ENCODE measurements at regions not wholly inside any gene's neighbourhood (a gene's known extent, or its start where the extent isn't known, plus 50 kb on each side); places are given as distances from the start of the nearest gene placed in this dataset.

DNA sequence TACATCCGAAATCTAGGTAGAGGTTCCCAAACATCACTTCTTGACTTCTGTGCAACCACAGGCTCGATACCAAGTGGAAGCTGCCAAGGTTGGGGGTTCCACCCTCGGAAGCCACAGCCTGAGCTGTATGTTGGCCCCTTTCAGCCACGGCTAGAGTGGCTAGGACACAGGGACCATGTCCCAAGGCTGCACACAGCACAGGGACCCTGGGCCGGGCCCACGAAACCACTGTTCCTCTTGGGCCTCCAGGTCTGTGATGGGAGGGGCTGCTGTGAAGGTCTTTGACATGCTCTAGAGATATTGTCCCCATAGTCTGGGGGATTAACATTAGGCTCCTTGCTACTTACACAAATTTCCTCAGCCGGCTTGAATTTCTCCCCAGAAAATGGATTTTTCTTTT lies 460.6 kb downstream of the ISL1 start:
- Histone ChIP-seq H3K36me3 (no peaks in the 10 kb centered on the region), H3K27ac (no peak overlapping the region), H3K9me3 (no peaks in the 10 kb centered on the region), H3K4me3 (no peak overlapping the region), H3K4me1 (no peaks in the 10 kb centered on the region), H3K27me3 (no peaks in the 10 kb centered on the region)
- peak in 1 of 4 donors; percentile 62 for DNase-seq
- TF ChIP-seq, protein P1, sequence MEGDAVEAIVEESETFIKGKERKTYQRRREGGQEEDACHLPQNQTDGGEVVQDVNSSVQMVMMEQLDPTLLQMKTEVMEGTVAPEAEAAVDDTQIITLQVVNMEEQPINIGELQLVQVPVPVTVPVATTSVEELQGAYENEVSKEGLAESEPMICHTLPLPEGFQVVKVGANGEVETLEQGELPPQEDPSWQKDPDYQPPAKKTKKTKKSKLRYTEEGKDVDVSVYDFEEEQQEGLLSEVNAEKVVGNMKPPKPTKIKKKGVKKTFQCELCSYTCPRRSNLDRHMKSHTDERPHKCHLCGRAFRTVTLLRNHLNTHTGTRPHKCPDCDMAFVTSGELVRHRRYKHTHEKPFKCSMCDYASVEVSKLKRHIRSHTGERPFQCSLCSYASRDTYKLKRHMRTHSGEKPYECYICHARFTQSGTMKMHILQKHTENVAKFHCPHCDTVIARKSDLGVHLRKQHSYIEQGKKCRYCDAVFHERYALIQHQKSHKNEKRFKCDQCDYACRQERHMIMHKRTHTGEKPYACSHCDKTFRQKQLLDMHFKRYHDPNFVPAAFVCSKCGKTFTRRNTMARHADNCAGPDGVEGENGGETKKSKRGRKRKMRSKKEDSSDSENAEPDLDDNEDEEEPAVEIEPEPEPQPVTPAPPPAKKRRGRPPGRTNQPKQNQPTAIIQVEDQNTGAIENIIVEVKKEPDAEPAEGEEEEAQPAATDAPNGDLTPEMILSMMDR (IDR thresholded peaks at IDR 0.05): no peak
- ATAC-seq: no peak
- intact Hi-C loops (cut with DNase I): no loop called here

- H3K4me1 ChIP-seq: no peaks in the 10 kb centered on the region
- H3K27ac ChIP-seq: no peak overlapping the region
- TF ChIP-seq, protein P1 (IDR thresholded peaks at IDR 0.05): no peak
- H3K36me3 ChIP-seq: no peaks in the 10 kb centered on the region
- no peaks in the 10 kb centered on the region for H3K27me3 ChIP-seq
- intact Hi-C loops (cut with DNase I): no loop called here
- ATAC-seq (no peak), DNase-seq (no peak)
- H3K9me3 ChIP-seq: no peaks in the 10 kb centered on the region
- H3K4me3 ChIP-seq: no peak overlapping the region
Measured at GRCh38 chr5:51846015-51846414, 462.8 kb downstream of the ISL1 start.

- Histone ChIP-seq H3K27ac (no peak overlapping the region), H3K4me3 (no peak overlapping the region), H3K9me3 (no peaks in the 10 kb centered on the region), H3K27me3 (no peaks in the 10 kb centered on the region), H3K36me3 (no peaks in the 10 kb centered on the region), H3K4me1 (no peaks in the 10 kb centered on the region)
- TF ChIP-seq, protein P1 (IDR thresholded peaks at IDR 0.05): no peak
- DNase-seq (no peak), ATAC-seq (no peak)
- intact Hi-C loops (cut with DNase I): no loop called here
Measured at GRCh38 chr5:51859624-51860023, 476.4 kb downstream of the ISL1 start.

GRCh38 chr5:51860532-51861018 lies 477.3 kb downstream of the ISL1 start:
- ATAC-seq (no peak), DNase-seq (no peak)
- no peaks in the 10 kb centered on the region for H3K36me3 ChIP-seq
- no peaks in the 10 kb centered on the region for H3K27me3 ChIP-seq
- intact Hi-C loops (cut with DNase I): no loop called here
- no peak overlapping the region for H3K4me3 ChIP-seq
- no peak overlapping the region for H3K27ac ChIP-seq
- no peaks in the 10 kb centered on the region for H3K9me3 ChIP-seq
- no peaks in the 10 kb centered on the region for H3K4me1 ChIP-seq
- TF ChIP-seq, protein P1 (IDR thresholded peaks at IDR 0.05): no peak

- TF ChIP-seq, protein P1 (IDR thresholded peaks at IDR 0.05): no peak
- Histone ChIP-seq H3K4me3 (no peak overlapping the region), H3K4me1 (no peaks in the 10 kb centered on the region), H3K27me3 (no peaks in the 10 kb centered on the region), H3K9me3 (peaks cover 0 to 40% of the 10 kb centered on the region in 2 donors), H3K27ac (no peak overlapping the region), H3K36me3 (no peaks in the 10 kb centered on the region)
- intact Hi-C loops (cut with DNase I): no loop called here
- DNase-seq (no peak), ATAC-seq (no peak)
Measured at GRCh38 chr5:51872144-51872543, 488.9 kb downstream of the ISL1 start.

Measured in left lung (tissue), 4 donors.